ENCODE measurements at regions not wholly inside any gene's neighbourhood (a gene's known extent, or its start where the extent isn't known, plus 50 kb on each side); places are given as distances from the start of the nearest gene placed in this dataset.

GRCh38 chrX:115946059-115946458 is 224.5 kb upstream of the AGTR2 start:
- TF ChIP-seq POLR2A (IDR thresholded peaks at IDR 0.05) = no peak
- TF ChIP-seq CTCF (IDR thresholded peaks at IDR 0.05) = no peak
- Histone ChIP-seq H3K9me3 (no peaks in the 10 kb centered on the region), H3K27me3 (no peaks in the 10 kb centered on the region), H3K36me3 (ENCODE audit: low read depth, missing control alignments) (no peaks in the 10 kb centered on the region), H3K27ac (no peak overlapping the region), H3K4me1 (no peaks in the 10 kb centered on the region), H3K4me3 (no peak overlapping the region)
- 84 to 94% methylated on average over 16 of the region's 16 CpGs for WGBS, 2 donors
- no peak for DNase-seq
- intact Hi-C loops (cut with DNase I; ENCODE audit: low total_unique reads) = no loop called here

- TF ChIP-seq CTCF (IDR thresholded peaks at IDR 0.05) = no peak
- TF ChIP-seq POLR2A (IDR thresholded peaks at IDR 0.05) = no peak
- intact Hi-C loops (cut with DNase I; ENCODE audit: low total_unique reads) = no loop called here
- Histone ChIP-seq H3K36me3 (ENCODE audit: low read depth, missing control alignments) (no peaks in the 10 kb centered on the region), H3K4me1 (no peaks in the 10 kb centered on the region), H3K9me3 (no peaks in the 10 kb centered on the region), H3K4me3 (no peak overlapping the region), H3K27ac (no peak overlapping the region), H3K27me3 (no peaks in the 10 kb centered on the region)
- DNase-seq = no peak
- WGBS, 2 donors = 80 to 86% methylated on average over 2 to 4 of the region's 4 CpGs
Observed at GRCh38 chrX:115948018-115948923, 222.3 kb upstream of the AGTR2 start.

GRCh38 chrX:115949900-115950822 is 220.4 kb upstream of the AGTR2 start:
- WGBS, 2 donors = 85 to 93% methylated on average over 3 to 16 of the region's 17 CpGs
- Histone ChIP-seq H3K4me3 (no peak overlapping the region), H3K27me3 (no peaks in the 10 kb centered on the region), H3K27ac (no peak overlapping the region), H3K9me3 (no peaks in the 10 kb centered on the region), H3K36me3 (ENCODE audit: low read depth, missing control alignments) (no peaks in the 10 kb centered on the region), H3K4me1 (no peaks in the 10 kb centered on the region)
- no peak for DNase-seq
- intact Hi-C loops (cut with DNase I; ENCODE audit: low total_unique reads) = no loop called here
- TF ChIP-seq CTCF (IDR thresholded peaks at IDR 0.05) = no peak
- TF ChIP-seq POLR2A (IDR thresholded peaks at IDR 0.05) = no peak

GRCh38 chrX:115952417-115953092 is 218.0 kb upstream of the AGTR2 start:
- H3K27me3 ChIP-seq = no peaks in the 10 kb centered on the region
- H3K36me3 ChIP-seq (ENCODE audit: low read depth, missing control alignments) = no peaks in the 10 kb centered on the region
- no peaks in the 10 kb centered on the region for H3K9me3 ChIP-seq
- TF ChIP-seq POLR2A (IDR thresholded peaks at IDR 0.05) = no peak
- no peak for TF ChIP-seq CTCF (IDR thresholded peaks at IDR 0.05)
- DNase-seq = no peak
- H3K4me3 ChIP-seq = no peak overlapping the region
- H3K27ac ChIP-seq = no peak overlapping the region
- intact Hi-C loops (cut with DNase I; ENCODE audit: low total_unique reads) = no loop called here
- WGBS, 2 donors = 98% methylated on average over 11 of the region's 14 CpGs; no CpG with 5 or more reads in 1 of the 2 donors
- no peaks in the 10 kb centered on the region for H3K4me1 ChIP-seq

Measured in testis (tissue), 2 donors.